SKM-1 treated with dmso at 0.1 percent for 144 hours (cell line): ENCODE measurements at regions not wholly inside any gene's neighbourhood (a gene's known extent, or its start where the extent isn't known, plus 50 kb on each side); places are given as distances from the start of the nearest gene placed in this dataset.
"Not testable (repeated sequence)": the region's sequence is repeated elsewhere in the genome, so short reads cannot be mapped to it uniquely, and the experiment has no call there.

ENCODE experiments used
- DNase-seq: peaks from one replicate; lab custom pipeline; 2025; ENCODE audit not compliant: unreplicated experiment; lab: John Stamatoyannopoulos, UW

- no peak for DNase-seq
These were observed 112.5 kb downstream of the ADRA2C start for GRCh38 chr4:3878678-3879077.

GRCh38 chr4:3879681-3880614, 113.8 kb downstream of the ADRA2C start:
- DNase-seq: no peak

- DNase-seq: peak; percentile 64
These were observed 114.5 kb downstream of the ADRA2C start for GRCh38 chr4:3880615-3881120.

GRCh38 chr4:3882316-3882885, 116.2 kb downstream of the ADRA2C start:
- DNase-seq: not testable (repeated sequence)

GRCh38 chr4:3884261-3884660, 118.1 kb downstream of the ADRA2C start:
- DNase-seq: not testable (repeated sequence)

- not testable (repeated sequence) for DNase-seq
These were observed 127.4 kb downstream of the ADRA2C start for GRCh38 chr4:3893590-3893989.

- not testable (repeated sequence) for DNase-seq
These were observed 128.1 kb downstream of the ADRA2C start for GRCh38 chr4:3894086-3894959.

GRCh38 chr4:3896441-3896840, 130.3 kb downstream of the ADRA2C start:
- DNase-seq: no peak

GRCh38 chr4:3896871-3897578, 130.8 kb downstream of the ADRA2C start:
- DNase-seq: not testable (repeated sequence)

GRCh38 chr4:3898098-3898497, 131.9 kb downstream of the ADRA2C start:
- DNase-seq: no peak

GRCh38 chr4:3898928-3899327, 132.7 kb downstream of the ADRA2C start:
- DNase-seq: not testable (repeated sequence)

- DNase-seq: not testable (repeated sequence)
These were observed 138.2 kb downstream of the ADRA2C start for GRCh38 chr4:3904264-3904955.

- not testable (repeated sequence) for DNase-seq
These were observed 143.4 kb downstream of the ADRA2C start for GRCh38 chr4:3909616-3910015.

GRCh38 chr4:3910161-3910950, 144.2 kb downstream of the ADRA2C start:
- DNase-seq: not testable (repeated sequence)

- no peak for DNase-seq
These were observed 145.2 kb downstream of the ADRA2C start for GRCh38 chr4:3911252-3911856.

- DNase-seq: not testable (repeated sequence)
These were observed 148.3 kb downstream of the ADRA2C start for GRCh38 chr4:3914511-3914910.

- DNase-seq: not testable (repeated sequence)
These were observed 153.3 kb downstream of the ADRA2C start for GRCh38 chr4:3919509-3919908.

GRCh38 chr4:3921902-3922301, 155.7 kb downstream of the ADRA2C start:
- not testable (repeated sequence) for DNase-seq

GRCh38 chr4:3925841-3926240, 159.7 kb downstream of the ADRA2C start:
- DNase-seq: not testable (repeated sequence)
